HEK293 (cell line): ENCODE measurements at regions not wholly inside any gene's neighbourhood (a gene's known extent, or its start where the extent isn't known, plus 50 kb on each side); places are given as distances from the start of the nearest gene placed in this dataset.
A peak's percentile ranks its signal among the peaks of the same experiment; 100 is the strongest.

ENCODE experiments used
- CTCF ChIA-PET: fragments of 350-600 bp; formaldehyde crosslinking; extraction: SDS; loops from one replicate; lab custom pipeline; 2021; ENCODE audit warnings: antibody characterized with exemption; lab: Yijun Ruan, JAX
- POLR2A ChIA-PET: fragments of 300-600 bp; formaldehyde crosslinking; extraction: SDS; loops from one replicate; lab custom pipeline; 2020; ENCODE audit warnings: antibody characterized with exemption, inconsistent platforms; lab: Yijun Ruan, JAX
- H3K27ac ChIP-seq: fragments of 200-500 bp; sonication (Bioruptor generic); 2 replicates; pipeline ENCODE4 v1.5.1; 2014; ENCODE audit warnings: low read depth, low read length, control low read depth, inconsistent platforms; ENCODE audit errors: extremely low read depth
- H3K36me3 ChIP-seq, 2 experiments: fragments of 200-500 bp in 1 of 2; sonication (Bioruptor generic) in 1 of 2; 1 replicate in 1 of 2; 2 replicates in 1 of 2; pipeline ENCODE4 v1.5.1; 2014 to 2017; ENCODE audit warnings: inconsistent platforms in 2 of 2, low read length in 2 of 2; ENCODE audit not compliant: control insufficient read depth in 2 of 2, insufficient read depth in 1 of 2
- H3K4me1 ChIP-seq: fragments of 200-500 bp; sonication (Bioruptor generic); 2 replicates; pipeline ENCODE4 v1.5.1; 2014; ENCODE audit warnings: mild to moderate bottlenecking, low read length, inconsistent platforms; ENCODE audit not compliant: control insufficient read depth, insufficient read depth
- H3K4me3 ChIP-seq: 2 replicates; pipeline ENCODE4 v1.5.1; 2011; ENCODE audit warnings: low read depth, mild to moderate bottlenecking, control low read depth, low read length, moderate library complexity
- H3K9me3 ChIP-seq: fragments of 200-500 bp; sonication (Bioruptor generic); 2 replicates; pipeline ENCODE4 v1.5.1; 2014; ENCODE audit warnings: low read depth, low read length, inconsistent platforms; ENCODE audit not compliant: control insufficient read depth, insufficient read depth
- KLF9 ChIP-seq: fragments of 450-650 bp; formaldehyde crosslinking; IDR thresholded peaks from 2 replicates; pipeline ENCODE4 v1.5.1; 2016; ENCODE audit warnings: missing biosample characterization, missing genetic modification characterization, low read depth
- OSR2 ChIP-seq: fragments of 450-650 bp; formaldehyde crosslinking; IDR thresholded peaks from 2 replicates; pipeline ENCODE4 v1.5.1; 2016; ENCODE audit warnings: missing biosample characterization, missing genetic modification characterization
- OVOL3 ChIP-seq: fragments of 450-650 bp; formaldehyde crosslinking; IDR thresholded peaks from 2 replicates; pipeline ENCODE4 v1.5.1; 2016; ENCODE audit warnings: missing biosample characterization, missing genetic modification characterization
- SALL2 ChIP-seq: fragments of 450-650 bp; formaldehyde crosslinking; IDR thresholded peaks from 2 replicates; pipeline ENCODE4 v1.5.0; 2017; ENCODE audit warnings: missing biosample characterization, mild to moderate bottlenecking, missing genetic modification characterization, borderline replicate concordance
- ZBTB17 ChIP-seq: fragments of 450-650 bp; formaldehyde crosslinking; IDR thresholded peaks from 2 replicates; pipeline ENCODE4 v1.5.1; 2016; ENCODE audit warnings: missing biosample characterization, missing genetic modification characterization
- ZBTB7A ChIP-seq: fragments of 450-650 bp; formaldehyde crosslinking; IDR thresholded peaks from 2 replicates; pipeline ENCODE4 v1.5.1; 2016; ENCODE audit warnings: low read depth, missing biosample characterization, missing genetic modification characterization
- ZBTB8A ChIP-seq: fragments of 450-650 bp; formaldehyde crosslinking; IDR thresholded peaks from 2 replicates; pipeline ENCODE4 v1.5.1; 2016; ENCODE audit warnings: missing biosample characterization, missing genetic modification characterization
- ZNF138 ChIP-seq: fragments of 450-650 bp; formaldehyde crosslinking; IDR thresholded peaks from 2 replicates; pipeline ENCODE4 v1.5.1; 2016; ENCODE audit warnings: missing biosample characterization, missing genetic modification characterization, borderline replicate concordance
- ZNF184 ChIP-seq: fragments of 450-650 bp; IDR thresholded peaks from 2 replicates; pipeline ENCODE4 v1.5.1; 2018; ENCODE audit warnings: missing biosample characterization, mild to moderate bottlenecking, missing genetic modification characterization
- ZNF211 ChIP-seq: fragments of 450-650 bp; formaldehyde crosslinking; IDR thresholded peaks from 2 replicates; pipeline ENCODE4 v1.5.1; 2016; ENCODE audit warnings: low read depth, missing biosample characterization, missing genetic modification characterization
- ZNF214 ChIP-seq: fragments of 450-650 bp; formaldehyde crosslinking; IDR thresholded peaks from 2 replicates; pipeline ENCODE4 v1.5.1; 2017; ENCODE audit warnings: missing biosample characterization, mild to moderate bottlenecking, missing genetic modification characterization, borderline replicate concordance
- ZNF366 ChIP-seq: fragments of 450-650 bp; formaldehyde crosslinking; conservative IDR thresholded peaks from 2 replicates; pipeline ENCODE4 v1.5.1; 2016; ENCODE audit warnings: missing biosample characterization, missing genetic modification characterization
- ZNF394 ChIP-seq: fragments of 450-650 bp; formaldehyde crosslinking; IDR thresholded peaks from 2 replicates; pipeline ENCODE4 v1.5.1; 2016; ENCODE audit warnings: missing biosample characterization, missing genetic modification characterization, mild to moderate bottlenecking, moderate library complexity, borderline replicate concordance
- ZNF548 ChIP-seq: fragments of 450-650 bp; formaldehyde crosslinking; IDR thresholded peaks from 2 replicates; pipeline ENCODE4 v1.5.1; 2016; ENCODE audit warnings: missing biosample characterization, missing genetic modification characterization
- ZNF558 ChIP-seq: fragments of 450-650 bp; formaldehyde crosslinking; IDR thresholded peaks from 2 replicates; pipeline ENCODE4 v1.5.1; 2016; ENCODE audit warnings: missing biosample characterization, missing genetic modification characterization
- ZNF561 ChIP-seq: fragments of 450-650 bp; IDR thresholded peaks from 2 replicates; pipeline ENCODE4 v1.5.1; 2018; ENCODE audit warnings: missing biosample characterization, missing genetic modification characterization, borderline replicate concordance
- ZNF701 ChIP-seq: fragments of 450-650 bp; formaldehyde crosslinking; IDR thresholded peaks from 2 replicates; pipeline ENCODE4 v1.5.1; 2016; ENCODE audit warnings: missing biosample characterization, missing genetic modification characterization
- TF ChIP-seq, protein P1 (sequence below): IDR thresholded peaks from 2 replicates; pipeline ENCODE4 v1.6.1; 2011; ENCODE audit warnings: mild to moderate bottlenecking, low read depth, low read length, borderline replicate concordance

DNA sequence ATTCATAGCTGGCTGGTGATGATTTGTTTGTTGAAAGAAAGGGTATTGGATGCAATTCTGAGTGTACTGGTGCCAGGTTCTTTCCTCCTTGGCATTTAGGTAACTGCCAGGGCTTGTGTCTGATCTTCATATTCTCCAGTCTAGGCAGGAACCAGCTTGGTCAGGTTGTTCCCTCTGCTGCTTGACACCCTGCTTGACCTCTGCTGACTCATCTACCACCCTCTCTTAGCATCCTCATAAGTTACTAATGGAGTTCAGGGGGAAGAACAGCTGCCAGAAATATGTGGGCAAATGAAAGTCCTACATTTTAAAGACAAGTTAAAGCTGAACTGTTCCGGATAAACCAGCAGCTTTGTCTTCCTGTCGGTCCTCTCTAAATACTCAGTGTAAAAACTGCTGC, 116.1 kb upstream of the TNC start:
- Histone ChIP-seq H3K36me3 (no peaks in the 10 kb centered on the region), H3K9me3 (no peaks in the 10 kb centered on the region), H3K4me3 (no peak overlapping the region), H3K4me1 (no peaks in the 10 kb centered on the region), H3K27ac (no peak overlapping the region)
- POLR2A ChIA-PET: no interaction called here
- CTCF ChIA-PET: interaction anchor here (1.6 kb wide), 1 partner anchor 291 kb away, joined by 4 read pairs; no protein-coding TSS in a partner anchor
- TF ChIP-seq OVOL3 (tag by site-specific recombination) (no peak), ZNF561 (tag by site-specific recombination) (no peak), SALL2 (tag by site-specific recombination) (no peak), ZBTB8A (no peak), ZNF211 (no peak), ZBTB17 (tag by site-specific recombination) (no peak)

DNA sequence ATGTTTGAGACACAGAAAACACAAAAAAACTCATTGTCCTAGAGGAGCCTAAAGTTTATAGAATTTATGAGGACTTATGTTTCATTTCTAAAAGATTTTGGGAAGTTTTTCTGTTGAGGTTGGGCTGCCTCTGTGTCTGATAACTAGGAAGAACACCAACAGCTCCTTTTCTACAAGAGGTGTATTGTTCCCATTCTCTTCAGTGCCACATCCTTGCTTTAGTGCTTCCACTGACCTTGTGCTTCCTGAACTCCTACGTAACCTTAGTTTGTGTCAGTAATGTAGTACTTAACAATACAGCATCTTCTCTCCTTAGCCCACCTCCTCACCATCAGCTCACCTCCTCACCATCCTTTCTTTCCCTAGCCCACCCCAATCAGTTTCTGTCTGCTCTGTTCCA, 117.3 kb upstream of the TNC start:
- Histone ChIP-seq H3K4me1 (no peaks in the 10 kb centered on the region), H3K4me3 (no peak overlapping the region), H3K36me3 (no peaks in the 10 kb centered on the region), H3K9me3 (no peaks in the 10 kb centered on the region), H3K27ac (no peak overlapping the region)
- TF ChIP-seq ZNF214 (tag by site-specific recombination): no peak
- TF ChIP-seq ZNF558 (tag by site-specific recombination): no peak
- TF ChIP-seq ZNF701 (tag by site-specific recombination): no peak
- TF ChIP-seq, protein P1, sequence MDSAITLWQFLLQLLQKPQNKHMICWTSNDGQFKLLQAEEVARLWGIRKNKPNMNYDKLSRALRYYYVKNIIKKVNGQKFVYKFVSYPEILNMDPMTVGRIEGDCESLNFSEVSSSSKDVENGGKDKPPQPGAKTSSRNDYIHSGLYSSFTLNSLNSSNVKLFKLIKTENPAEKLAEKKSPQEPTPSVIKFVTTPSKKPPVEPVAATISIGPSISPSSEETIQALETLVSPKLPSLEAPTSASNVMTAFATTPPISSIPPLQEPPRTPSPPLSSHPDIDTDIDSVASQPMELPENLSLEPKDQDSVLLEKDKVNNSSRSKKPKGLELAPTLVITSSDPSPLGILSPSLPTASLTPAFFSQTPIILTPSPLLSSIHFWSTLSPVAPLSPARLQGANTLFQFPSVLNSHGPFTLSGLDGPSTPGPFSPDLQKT: no peak
- ChIA-PET CTCF (interaction anchor here (0.6 to 0.7 kb wide), 2 partner anchors 83 to 1882 kb away, joined by 4 read pairs; no protein-coding TSS in a partner anchor), POLR2A (no interaction called here)

DNA sequence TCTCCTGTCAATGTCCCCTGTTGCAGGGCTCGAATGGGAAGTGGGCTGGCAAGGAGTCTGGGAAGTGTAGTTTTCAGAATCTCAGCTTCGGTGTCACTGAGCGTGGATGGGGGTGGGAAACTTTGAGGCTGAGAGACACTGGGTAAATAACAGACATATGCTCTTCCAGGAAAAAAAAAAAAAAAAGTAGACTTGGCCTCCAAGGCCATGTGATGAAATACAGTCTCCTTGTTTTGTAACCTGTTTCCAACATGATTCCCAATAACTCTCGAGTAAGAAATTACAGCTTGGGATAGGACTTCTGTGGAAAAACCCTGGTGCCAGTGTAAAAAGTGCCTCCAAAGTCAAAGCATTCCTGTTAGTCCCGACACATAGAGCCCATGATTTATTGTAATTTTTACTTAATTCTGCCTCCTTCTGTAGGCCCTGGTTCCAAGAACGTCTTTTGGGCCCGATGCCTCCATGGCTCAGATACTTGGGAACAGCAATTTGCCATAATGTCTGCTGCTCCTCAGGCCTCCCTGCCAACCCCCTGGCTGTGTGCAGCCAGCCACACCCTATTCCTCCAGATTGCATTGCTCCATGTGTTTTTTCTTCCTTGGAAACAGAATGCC, 119.5 kb upstream of the TNC start:
- POLR2A ChIA-PET: no interaction called here

DNA sequence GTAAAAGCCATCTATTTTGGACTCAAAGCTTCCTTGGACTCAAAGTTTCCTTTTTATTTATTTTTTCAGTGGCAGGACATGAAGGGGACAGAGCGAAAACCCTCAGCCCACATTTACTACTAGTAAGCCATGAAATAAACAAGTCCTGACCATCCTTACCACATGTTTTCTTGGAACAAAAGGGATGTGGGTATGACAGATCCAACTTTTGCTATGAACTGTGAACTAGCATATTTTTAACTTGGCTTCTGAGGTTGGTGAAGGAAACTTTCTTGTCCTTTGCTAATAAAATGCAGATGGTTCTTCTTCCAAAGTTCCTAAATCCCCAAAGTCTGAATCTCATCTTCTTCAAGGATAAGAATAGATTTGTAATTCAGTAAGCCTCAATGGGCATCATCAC, 122.7 kb upstream of the TNC start:
- Histone ChIP-seq H3K36me3 (no peaks in the 10 kb centered on the region), H3K4me3 (no peak overlapping the region)
- TF ChIP-seq ZNF184 (tag by site-specific recombination) (no peak), ZNF366 (no peak), ZBTB7A (tag by site-specific recombination) (no peak)
- TF ChIP-seq, all 188 proteins: peak for 0
- Histone ChIP-seq H3K9me3 (no peaks in the 10 kb centered on the region), H3K4me1 (no peaks in the 10 kb centered on the region), H3K27ac (no peak overlapping the region)
- POLR2A ChIA-PET: no interaction called here
- CTCF ChIA-PET: interaction anchor here (0.7 kb wide), 1 partner anchor 510 kb away, joined by 3 read pairs; no protein-coding TSS in a partner anchor

More for the DNA sequence above, 119.5 kb upstream of the TNC start:
- Histone ChIP-seq H3K4me1 (no peaks in the 10 kb centered on the region), H3K27ac (no peak overlapping the region), H3K9me3 (no peaks in the 10 kb centered on the region), H3K4me3 (no peak overlapping the region), H3K36me3 (no peaks in the 10 kb centered on the region)
- TF ChIP-seq ZNF394 (tag by site-specific recombination) (no peak), OSR2 (no peak), ZNF138 (tag by site-specific recombination) (no peak), ZNF548 (tag by site-specific recombination) (0 out of 2 replicates have a peak, but pooled peaks have one; percentile 26), KLF9 (tag by site-specific recombination) (no peak)
- CTCF ChIA-PET: interaction anchor here (0.6 to 2.2 kb wide), 4 partner anchors 9 to 120 kb away, joined by 3 to 6 read pairs (median 4); no protein-coding TSS in a partner anchor
